ENCODE measurements at regions not wholly inside any gene's neighbourhood (a gene's known extent, or its start where the extent isn't known, plus 50 kb on each side); places are given as distances from the start of the nearest gene placed in this dataset.

DNA sequence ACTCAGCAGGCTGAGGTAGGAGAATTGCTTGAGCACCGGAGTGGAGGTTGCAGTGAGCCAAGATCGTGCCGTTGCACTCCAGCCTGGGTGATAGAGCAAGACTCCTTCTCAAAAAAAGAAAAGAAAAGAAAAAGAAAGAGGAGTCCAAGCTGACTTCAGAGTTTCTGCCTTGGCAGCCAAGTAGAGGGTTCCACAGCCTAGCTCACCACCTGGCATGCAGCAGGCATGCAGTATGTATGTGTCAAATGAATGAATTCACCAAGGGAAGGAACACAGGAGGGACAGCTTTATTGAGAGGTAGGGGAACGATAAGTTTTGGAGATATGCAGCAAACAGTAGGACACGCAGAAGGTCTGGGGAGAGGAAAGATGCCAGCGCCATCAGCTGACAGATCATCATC, 230.4 kb downstream of the BUD13 start:
- TF ChIP-seq, protein P1, sequence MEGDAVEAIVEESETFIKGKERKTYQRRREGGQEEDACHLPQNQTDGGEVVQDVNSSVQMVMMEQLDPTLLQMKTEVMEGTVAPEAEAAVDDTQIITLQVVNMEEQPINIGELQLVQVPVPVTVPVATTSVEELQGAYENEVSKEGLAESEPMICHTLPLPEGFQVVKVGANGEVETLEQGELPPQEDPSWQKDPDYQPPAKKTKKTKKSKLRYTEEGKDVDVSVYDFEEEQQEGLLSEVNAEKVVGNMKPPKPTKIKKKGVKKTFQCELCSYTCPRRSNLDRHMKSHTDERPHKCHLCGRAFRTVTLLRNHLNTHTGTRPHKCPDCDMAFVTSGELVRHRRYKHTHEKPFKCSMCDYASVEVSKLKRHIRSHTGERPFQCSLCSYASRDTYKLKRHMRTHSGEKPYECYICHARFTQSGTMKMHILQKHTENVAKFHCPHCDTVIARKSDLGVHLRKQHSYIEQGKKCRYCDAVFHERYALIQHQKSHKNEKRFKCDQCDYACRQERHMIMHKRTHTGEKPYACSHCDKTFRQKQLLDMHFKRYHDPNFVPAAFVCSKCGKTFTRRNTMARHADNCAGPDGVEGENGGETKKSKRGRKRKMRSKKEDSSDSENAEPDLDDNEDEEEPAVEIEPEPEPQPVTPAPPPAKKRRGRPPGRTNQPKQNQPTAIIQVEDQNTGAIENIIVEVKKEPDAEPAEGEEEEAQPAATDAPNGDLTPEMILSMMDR (IDR thresholded peaks at IDR 0.05), result no peak
- no peak for TF ChIP-seq ZFX (IDR thresholded peaks at IDR 0.05; ENCODE audit: borderline replicate concordance)

All from 22Rv1 (cell line).